GM19452 (cell line): ENCODE measurements at regions not wholly inside any gene's neighbourhood (a gene's known extent, or its start where the extent isn't known, plus 50 kb on each side); places are given as distances from the start of the nearest gene placed in this dataset.

Experiments
- ATAC-seq: cut with Tn5 transposase; IDR thresholded peaks from one replicate; pipeline ENCODE4 v1.9.1; 2021; ENCODE audit not compliant: unreplicated experiment

DNA sequence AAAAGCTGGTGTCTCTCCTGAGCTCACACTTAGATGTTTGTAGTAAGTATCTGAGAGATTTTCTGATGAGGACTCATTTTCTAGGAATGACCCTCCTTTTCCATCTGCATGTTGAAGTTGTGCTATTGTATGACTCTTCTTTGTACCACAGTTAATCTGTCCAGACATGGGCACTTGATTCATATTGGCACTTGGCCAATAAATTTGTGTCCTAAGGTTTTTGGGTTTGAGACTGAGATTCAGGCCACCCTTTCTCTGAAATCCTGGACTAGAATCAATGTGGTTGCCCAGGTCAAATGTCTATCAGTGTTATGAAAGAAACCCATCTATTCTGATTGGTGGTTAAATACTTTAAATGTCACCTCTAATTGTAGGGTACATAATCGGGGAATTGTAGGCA lies 869.0 kb downstream of the SH3BGRL start:
- no peak for ATAC-seq

DNA sequence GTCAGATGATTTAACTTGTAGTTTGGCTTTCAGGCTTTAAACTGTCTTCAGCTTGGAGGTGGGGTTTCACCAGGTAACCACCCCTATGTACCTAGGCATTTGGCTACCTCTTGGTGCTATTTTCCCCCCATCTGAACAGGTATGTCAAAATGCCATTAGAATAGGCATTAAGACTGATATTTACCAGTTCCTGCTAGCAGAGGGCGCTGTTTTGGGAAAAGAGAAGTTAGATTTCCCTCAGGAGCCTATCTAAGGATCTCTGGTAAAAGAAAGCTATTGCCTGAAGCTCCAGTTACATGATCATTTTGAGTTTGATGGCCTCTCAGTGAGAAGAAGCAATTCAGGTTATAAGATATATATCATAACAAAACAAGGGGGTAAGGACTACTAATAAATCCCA lies 879.1 kb downstream of the SH3BGRL start:
- ATAC-seq, result no peak

DNA sequence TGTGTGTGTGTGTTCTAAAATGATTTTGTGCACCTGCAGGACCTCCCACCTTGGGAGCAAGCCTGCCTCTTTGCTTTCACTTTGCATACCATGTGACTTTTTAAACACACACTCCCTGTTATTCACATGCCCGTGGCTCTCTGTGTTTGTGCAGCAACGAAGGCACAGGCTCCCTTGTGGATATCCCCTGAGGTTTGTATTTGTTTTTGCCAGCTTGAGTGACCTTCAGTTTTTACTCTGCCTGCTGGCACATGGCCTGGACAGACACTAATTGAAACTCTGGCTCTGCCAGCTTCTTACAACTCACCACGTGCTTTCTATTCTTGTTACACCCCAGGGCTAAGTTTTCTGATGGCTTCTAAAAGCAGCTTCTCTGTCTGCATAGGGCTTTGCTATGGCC lies 885.8 kb downstream of the SH3BGRL start:
- no peak for ATAC-seq

DNA sequence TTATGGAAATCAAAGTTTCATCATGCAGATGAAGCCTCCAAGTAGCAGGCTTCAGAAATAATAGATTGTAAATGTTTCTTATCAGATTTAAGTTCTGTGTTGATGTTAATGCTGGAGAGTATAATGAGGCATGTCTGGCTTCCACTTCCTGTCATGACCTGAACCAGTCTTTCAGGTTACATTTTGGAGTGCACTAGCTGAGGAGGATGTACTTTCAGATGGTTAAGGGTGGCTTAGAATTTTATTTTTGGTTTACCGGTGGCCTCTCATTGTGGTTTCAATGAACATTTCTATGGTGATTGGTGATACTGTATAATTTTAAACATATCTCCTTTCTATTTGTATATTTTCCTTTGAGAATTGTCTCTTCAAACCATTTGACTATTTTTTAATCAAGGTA lies 890.4 kb downstream of the SH3BGRL start:
- ATAC-seq, result peak; percentile 75

DNA sequence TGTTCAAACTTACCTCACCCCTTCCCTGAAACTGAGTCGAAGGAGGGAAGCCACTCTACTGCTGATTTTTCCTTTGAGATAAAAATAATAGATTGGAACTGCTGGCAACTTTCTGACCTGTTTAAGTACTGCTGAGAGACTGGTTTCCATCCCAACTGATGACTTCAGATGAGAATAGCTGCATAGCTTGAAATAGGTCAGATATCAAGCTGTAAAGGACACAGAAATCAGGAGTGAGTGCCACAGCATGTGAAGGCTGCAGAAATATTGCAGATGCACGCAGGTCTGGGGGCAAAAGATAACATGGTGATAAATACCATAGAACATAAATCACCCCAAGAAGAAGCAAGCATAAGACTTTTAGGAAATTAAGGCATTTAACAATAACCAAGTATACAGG lies 923.2 kb downstream of the SH3BGRL start:
- no peak for ATAC-seq

DNA sequence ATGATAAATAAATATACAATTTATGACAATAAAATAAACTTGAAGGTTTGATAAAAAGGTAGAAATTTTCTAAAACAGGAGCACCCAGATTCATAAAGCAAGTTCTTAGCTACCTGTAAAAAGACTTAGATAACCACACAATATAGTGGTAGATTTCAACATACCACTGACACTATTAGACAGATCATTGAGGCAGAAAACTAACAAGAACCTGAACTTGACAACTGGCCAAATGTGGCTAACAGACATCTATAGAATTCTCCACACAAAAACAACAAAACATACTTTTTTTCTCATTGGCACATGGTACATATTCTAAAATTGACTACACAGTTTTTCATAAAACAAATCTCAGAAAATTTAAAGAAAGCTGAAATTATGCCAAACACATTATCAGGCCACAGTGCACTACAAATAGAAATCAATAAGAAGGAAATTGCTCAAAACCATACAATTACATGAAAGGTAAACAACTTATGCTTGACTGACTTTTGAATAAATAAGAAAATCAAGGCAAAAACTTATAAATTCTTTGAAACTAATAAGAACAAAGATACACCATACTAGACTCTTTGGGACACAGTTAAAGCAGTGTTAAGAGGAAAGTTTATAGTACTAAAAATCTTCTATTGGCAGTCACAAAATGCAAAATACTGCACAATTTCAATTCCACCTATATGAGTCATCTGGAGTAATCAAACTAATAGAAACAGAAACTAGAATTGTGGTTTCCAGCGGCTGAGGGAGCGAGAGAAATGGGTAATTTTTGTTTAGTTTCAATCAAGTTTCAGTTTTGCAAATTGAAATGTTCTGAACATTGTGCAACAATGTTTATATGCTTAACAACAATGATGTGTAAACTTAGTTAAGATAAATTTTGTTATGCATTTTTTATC lies 925.6 kb downstream of the SH3BGRL start:
- peak; percentile 93 for ATAC-seq

DNA sequence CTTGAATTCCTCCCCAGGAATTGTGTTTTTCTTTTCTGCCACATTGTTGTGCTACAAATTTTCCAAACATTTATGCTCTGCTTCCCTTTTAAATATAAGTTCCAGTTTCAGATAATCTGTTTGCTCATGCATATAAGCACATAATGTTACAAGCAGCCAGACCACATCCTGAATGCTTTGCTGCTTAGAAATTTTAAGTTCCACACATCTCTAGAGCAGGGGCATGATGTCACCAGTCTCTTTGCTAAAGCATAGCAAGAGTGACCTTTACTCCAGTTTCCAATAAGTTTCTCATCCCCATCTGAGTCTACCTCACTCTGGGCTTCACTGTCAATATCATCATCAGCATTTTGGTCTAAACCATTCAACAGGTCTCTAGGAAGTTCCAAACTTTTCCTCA lies 932.5 kb downstream of the SH3BGRL start:
- ATAC-seq, result no peak

DNA sequence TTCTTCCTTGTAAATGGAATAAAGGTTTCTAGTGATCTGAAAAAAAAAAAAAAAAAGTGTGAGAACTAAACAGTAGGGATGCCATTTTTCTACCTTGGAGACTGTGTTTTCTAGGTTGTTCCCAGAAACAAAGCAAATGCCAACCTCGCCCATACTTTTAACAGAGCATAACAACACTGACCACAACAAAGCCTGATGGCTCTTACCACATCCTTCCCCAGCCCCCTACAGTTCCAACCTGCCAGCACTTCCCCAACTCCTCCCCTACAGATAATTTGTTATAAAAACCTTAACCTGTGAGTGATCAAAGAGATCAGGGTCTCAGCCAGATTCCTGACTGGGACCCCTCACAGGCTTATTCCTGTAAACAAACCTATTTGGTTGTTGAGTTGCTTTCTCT lies 940.0 kb downstream of the SH3BGRL start:
- no peak for ATAC-seq

DNA sequence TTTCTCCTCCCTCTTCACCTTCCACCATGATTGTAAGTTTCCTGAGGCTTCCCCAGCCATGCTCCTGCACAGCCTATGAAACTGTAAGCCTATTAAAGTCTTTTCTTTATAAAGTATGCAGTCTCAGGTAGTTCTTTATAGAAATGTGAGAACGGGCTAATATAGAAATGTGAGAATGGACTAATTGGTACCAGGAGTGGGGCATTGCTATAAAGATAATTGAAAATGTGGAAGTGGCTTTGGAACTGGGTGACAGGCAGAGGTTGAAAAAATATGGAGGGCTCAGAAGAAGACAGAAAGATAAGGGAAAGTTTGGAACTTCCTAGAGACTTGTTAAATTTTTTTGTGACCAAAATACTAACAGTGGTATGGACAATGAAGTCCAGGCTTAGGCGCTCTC lies 959.3 kb downstream of the SH3BGRL start:
- no peak for ATAC-seq

DNA sequence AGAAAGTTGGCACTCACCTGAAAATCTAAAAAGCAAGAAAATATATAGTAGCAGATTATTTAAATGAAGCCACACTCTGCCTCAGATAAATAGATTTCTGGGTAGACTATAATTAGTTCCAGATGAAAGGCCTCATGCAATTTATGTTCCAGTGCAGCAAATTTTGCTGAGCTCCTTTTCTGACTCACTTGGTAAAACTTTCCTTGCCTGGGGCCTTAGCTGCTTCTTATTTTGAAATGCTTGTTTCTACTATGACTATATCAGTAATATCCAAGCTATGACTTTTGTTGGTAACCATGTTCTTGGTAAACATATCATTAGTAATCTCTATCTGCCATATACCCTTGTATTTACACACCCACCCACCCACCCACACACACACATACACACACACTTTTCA lies 961.8 kb downstream of the SH3BGRL start:
- no peak for ATAC-seq

DNA sequence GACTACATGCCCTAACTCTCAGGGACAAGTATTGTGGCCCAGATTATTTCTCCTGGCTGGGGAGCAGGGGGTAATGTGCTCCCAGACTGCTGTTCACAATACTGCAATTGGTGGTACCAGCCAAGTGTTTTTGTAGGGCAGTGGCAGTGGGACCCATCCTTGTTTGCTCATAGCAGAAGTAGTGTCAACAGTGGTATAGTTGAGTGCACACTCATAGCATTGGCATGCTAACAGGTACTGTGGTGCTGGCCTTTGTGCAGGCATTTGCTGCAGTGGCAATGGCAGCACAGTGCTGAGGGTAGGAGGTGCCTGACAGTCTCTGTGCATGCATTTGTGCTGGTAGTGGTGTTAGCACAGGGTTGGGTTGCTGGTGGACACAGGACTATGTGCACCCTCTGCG lies 995.0 kb downstream of the SH3BGRL start:
- ATAC-seq, result no peak

DNA sequence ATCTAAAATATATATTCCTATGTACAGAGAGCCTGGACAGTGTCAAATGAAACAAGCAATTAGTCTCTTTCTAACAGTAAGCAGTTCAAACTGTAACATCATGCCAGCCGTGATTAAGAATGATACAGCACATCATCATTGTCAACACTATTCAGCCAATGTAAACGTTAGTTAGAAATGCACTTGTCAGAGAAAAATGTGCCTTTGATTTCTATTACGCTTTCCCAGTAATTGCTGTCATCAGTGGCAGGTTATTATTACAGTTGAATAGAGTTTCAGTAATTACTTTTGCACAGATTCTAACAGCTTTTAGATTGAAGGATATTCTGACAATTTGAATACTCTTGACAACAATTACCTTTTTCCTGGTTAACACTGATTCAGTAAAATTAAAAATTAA lies 1007.1 kb downstream of the SH3BGRL start:
- no peak for ATAC-seq

DNA sequence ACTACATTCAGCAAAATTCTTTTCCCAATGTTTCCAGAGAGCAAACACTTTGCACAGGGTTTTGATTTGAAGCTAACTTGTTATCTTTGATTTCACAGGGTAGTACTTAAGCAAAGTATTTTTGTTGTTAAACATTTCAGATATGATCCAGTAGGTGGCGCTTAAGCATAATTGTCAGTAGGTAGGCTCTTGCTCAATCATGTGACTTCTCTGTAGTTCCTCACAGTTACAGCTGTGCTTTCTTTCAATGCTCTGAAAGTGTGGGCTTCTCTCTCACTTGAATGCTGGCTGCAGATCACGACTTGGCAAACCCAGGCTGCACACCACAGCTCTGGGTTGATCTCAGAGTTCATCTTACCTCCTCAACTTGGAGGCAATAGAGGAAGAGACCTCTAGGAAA lies 1016.5 kb downstream of the SH3BGRL start:
- peak; percentile 78 for ATAC-seq

DNA sequence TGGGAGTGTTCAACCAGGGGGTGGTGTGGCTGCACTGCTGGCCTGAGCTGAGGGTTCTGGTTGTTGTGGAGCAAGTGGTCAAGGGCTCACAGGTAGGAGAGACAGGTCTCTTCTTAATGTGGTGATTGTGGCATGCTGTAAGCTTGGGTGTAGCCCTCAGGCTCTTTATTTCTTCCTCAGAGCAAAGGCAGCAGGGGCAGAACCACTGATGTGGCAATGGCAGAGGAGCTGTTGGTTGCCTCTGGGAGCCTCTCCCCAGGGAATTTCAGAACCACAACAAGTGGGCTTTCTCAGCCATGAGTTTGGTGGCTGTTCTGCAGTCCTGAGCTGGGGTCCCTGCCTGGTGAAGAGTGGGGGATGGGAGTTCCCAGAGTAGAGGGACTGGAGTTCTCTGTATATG lies 1017.2 kb downstream of the SH3BGRL start:
- no peak for ATAC-seq

DNA sequence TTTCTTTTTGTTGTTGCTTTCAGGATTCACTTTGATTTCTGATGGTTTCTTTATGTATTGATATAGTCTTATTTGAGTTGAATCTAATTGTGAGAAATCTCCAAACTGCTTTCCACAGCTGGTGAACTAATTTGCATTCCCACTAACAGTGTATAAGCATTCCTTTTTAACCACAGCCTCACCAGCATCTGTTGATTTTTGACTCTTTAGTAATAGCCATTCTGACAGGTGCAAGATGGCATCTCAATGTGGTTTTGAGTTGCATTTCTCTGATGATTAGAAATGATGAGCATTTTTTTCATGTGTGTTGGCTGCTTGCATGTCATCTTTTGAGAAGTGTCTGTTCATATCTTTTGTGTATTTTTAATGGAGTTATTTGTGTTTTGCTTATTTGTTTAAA lies 1023.1 kb downstream of the SH3BGRL start:
- no peak for ATAC-seq

DNA sequence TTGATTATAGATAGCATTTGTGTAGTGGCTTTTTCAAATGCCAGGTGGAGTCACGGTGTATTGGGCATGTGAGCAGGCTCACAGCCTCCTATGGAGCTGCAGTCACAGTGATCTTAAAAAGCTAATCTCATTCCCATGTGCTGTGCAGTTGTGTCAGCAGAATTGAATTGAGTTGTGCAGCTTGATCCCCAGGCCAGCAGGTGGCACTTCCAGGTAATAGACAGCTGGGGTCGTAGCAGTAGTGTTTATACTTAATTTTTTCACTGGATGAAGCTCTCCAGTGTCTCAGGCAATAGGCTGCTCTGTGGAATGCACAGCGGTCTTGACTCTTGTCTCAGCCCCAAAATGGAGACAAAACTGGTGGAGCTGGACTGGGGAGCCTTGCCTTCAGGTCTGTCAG lies 1028.1 kb downstream of the SH3BGRL start:
- no peak for ATAC-seq

DNA sequence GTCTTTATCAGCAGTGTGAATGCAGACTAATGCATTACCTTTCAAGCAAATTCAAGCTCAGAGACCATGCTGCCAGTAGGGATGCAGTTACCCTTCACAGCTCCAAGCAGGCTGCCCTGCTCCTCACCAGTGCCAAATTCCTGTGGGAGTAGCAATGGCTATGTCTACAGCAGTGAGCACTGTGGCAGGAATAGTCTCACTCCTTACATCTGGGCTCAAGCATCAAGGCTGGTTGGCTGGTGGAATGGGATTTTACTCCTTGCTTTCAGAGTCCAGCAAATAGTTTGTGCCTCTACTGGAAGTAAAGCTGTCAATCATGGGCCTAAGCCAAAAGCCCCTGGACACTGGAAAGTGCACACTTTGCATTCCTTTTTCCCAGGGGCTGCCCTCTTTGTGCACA lies 1030.8 kb downstream of the SH3BGRL start:
- no peak for ATAC-seq

DNA sequence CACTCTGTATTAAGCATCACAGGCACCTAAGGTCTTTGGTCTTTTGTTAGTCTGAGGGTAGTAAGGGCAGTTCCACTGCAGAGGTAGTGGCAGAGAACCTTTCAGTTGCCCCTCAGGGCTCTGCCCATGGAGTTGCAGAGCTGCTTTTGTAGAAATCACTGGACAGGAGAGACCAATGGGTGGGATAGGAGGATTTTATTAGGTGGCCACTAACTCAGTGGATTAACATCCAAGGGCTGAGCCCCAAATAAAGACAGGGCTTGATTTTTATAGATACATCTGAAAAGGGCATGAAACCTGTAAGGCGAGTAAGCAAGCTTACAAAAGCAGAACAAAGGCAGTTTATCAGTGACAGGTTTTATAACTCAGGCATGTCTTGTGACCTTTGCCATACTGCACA lies 1035.4 kb downstream of the SH3BGRL start:
- no peak for ATAC-seq
